ENCODE measurements at regions not wholly inside any gene's neighbourhood (a gene's known extent, or its start where the extent isn't known, plus 50 kb on each side); places are given as distances from the start of the nearest gene placed in this dataset.
"Not testable (repeated sequence)": the region's sequence is repeated elsewhere in the genome, so short reads cannot be mapped to it uniquely, and the experiment has no call there.

- DNase-seq (no peak), ATAC-seq (no peak)
- Mint-ChIP-seq H3K27ac (no peak overlapping the region), H3K9me3 (ENCODE audit: low read depth) (peaks cover 6% of the 10 kb centered on the region), H3K27me3 (no peaks in the 10 kb centered on the region), H3K4me3 (no peak overlapping the region), H3K36me3 (ENCODE audit: low read depth) (no peaks in the 10 kb centered on the region), H3K4me1 (no peaks in the 10 kb centered on the region)
- ChIA-PET POLR2A (no interaction called here), CTCF (interaction anchor here (0.7 kb wide), 1 partner anchor 443 kb away, joined by 3 read pairs; no protein-coding TSS in a partner anchor)
- intact Hi-C loops (cut with DNase I, micrococcal nuclease), result no loop called here
These were observed 505.4 kb upstream of the PITX2 start for GRCh38 chr4:111128327-111128726.

GRCh38 chr4:111136438-111136837 lies 513.6 kb upstream of the PITX2 start:
- peaks cover 4% of the 10 kb centered on the region for H3K9me3 Mint-ChIP-seq (ENCODE audit: low read depth)
- H3K36me3 Mint-ChIP-seq (ENCODE audit: low read depth), result no peaks in the 10 kb centered on the region
- CTCF ChIA-PET, result no interaction called here
- POLR2A ChIA-PET, result no interaction called here
- H3K4me3 Mint-ChIP-seq, result no peak overlapping the region
- no peaks in the 10 kb centered on the region for H3K27me3 Mint-ChIP-seq
- no peak overlapping the region for H3K27ac Mint-ChIP-seq
- H3K4me1 Mint-ChIP-seq, result no peaks in the 10 kb centered on the region
- intact Hi-C loops (cut with DNase I, micrococcal nuclease), result no loop called here
- ATAC-seq (no peak), DNase-seq (no peak)

- H3K9me3 Mint-ChIP-seq (ENCODE audit: low read depth), result peaks cover 4% of the 10 kb centered on the region
- H3K27me3 Mint-ChIP-seq, result no peaks in the 10 kb centered on the region
- H3K27ac Mint-ChIP-seq, result no peak overlapping the region
- H3K4me1 Mint-ChIP-seq, result no peaks in the 10 kb centered on the region
- no peaks in the 10 kb centered on the region for H3K36me3 Mint-ChIP-seq (ENCODE audit: low read depth)
- intact Hi-C loops (cut with DNase I, micrococcal nuclease), result no loop called here
- no peak overlapping the region for H3K4me3 Mint-ChIP-seq
- POLR2A ChIA-PET, result no interaction called here
- no peak for ATAC-seq
- CTCF ChIA-PET, result no interaction called here
- DNase-seq, result no peak
These were observed 514.1 kb upstream of the PITX2 start for GRCh38 chr4:111136967-111137366.

GRCh38 chr4:111143510-111143909 lies 520.6 kb upstream of the PITX2 start:
- DNase-seq (no peak), ATAC-seq (no peak)
- Mint-ChIP-seq H3K4me1 (no peaks in the 10 kb centered on the region), H3K4me3 (no peak overlapping the region), H3K27me3 (no peaks in the 10 kb centered on the region), H3K36me3 (ENCODE audit: low read depth) (no peaks in the 10 kb centered on the region), H3K27ac (no peak overlapping the region), H3K9me3 (ENCODE audit: low read depth) (peaks cover 5% of the 10 kb centered on the region)
- intact Hi-C loops (cut with DNase I, micrococcal nuclease), result no loop called here
- CTCF ChIA-PET, result no interaction called here
- POLR2A ChIA-PET, result no interaction called here

- no peak for ATAC-seq
- Mint-ChIP-seq H3K4me1 (no peaks in the 10 kb centered on the region), H3K4me3 (no peak overlapping the region), H3K9me3 (ENCODE audit: low read depth) (peaks cover 11% of the 10 kb centered on the region), H3K36me3 (ENCODE audit: low read depth) (no peaks in the 10 kb centered on the region), H3K27me3 (no peaks in the 10 kb centered on the region), H3K27ac (no peak overlapping the region)
- CTCF ChIA-PET, result no interaction called here
- no peak for DNase-seq
- POLR2A ChIA-PET, result no interaction called here
- intact Hi-C loops (cut with DNase I, micrococcal nuclease), result no loop called here
These were observed 532.1 kb upstream of the PITX2 start for GRCh38 chr4:111154934-111155333.

GRCh38 chr4:111164556-111164955 lies 541.7 kb upstream of the PITX2 start:
- H3K27ac Mint-ChIP-seq; POLR2A ChIA-PET; ATAC-seq; H3K4me1 Mint-ChIP-seq; H3K27me3 Mint-ChIP-seq; H3K36me3 Mint-ChIP-seq (ENCODE audit: low read depth); H3K4me3 Mint-ChIP-seq; intact Hi-C loops (cut with DNase I, micrococcal nuclease): not testable (repeated sequence)
- peaks cover 18% of the 10 kb centered on the region for H3K9me3 Mint-ChIP-seq (ENCODE audit: low read depth)
- peak; percentile 20 for DNase-seq
- CTCF ChIA-PET, result interaction anchor here (0.6 kb wide), 1 partner anchor 650 kb away, joined by 3 read pairs; no protein-coding TSS in a partner anchor

GRCh38 chr4:111174331-111174730 lies 551.5 kb upstream of the PITX2 start:
- H3K9me3 Mint-ChIP-seq (ENCODE audit: low read depth), result no peaks in the 10 kb centered on the region
- ChIA-PET CTCF (interaction anchor here (0.7 kb wide), 1 partner anchor 125 kb away, joined by 3 read pairs; no protein-coding TSS in a partner anchor), POLR2A (no interaction called here)
- DNase-seq, result no peak
- no peak for ATAC-seq
- H3K27me3 Mint-ChIP-seq, result no peaks in the 10 kb centered on the region
- H3K36me3 Mint-ChIP-seq (ENCODE audit: low read depth), result no peaks in the 10 kb centered on the region
- intact Hi-C loops (cut with DNase I, micrococcal nuclease), result no loop called here
- H3K4me1 Mint-ChIP-seq, result no peaks in the 10 kb centered on the region
- no peak overlapping the region for H3K27ac Mint-ChIP-seq
- H3K4me3 Mint-ChIP-seq, result no peak overlapping the region

- ATAC-seq (no peak), DNase-seq (no peak)
- intact Hi-C loops (cut with DNase I, micrococcal nuclease), result no loop called here
- H3K4me1 Mint-ChIP-seq, result no peaks in the 10 kb centered on the region
- CTCF ChIA-PET, result no interaction called here
- peaks cover 2% of the 10 kb centered on the region for H3K9me3 Mint-ChIP-seq (ENCODE audit: low read depth)
- no peak overlapping the region for H3K4me3 Mint-ChIP-seq
- no peaks in the 10 kb centered on the region for H3K27me3 Mint-ChIP-seq
- no peaks in the 10 kb centered on the region for H3K36me3 Mint-ChIP-seq (ENCODE audit: low read depth)
- H3K27ac Mint-ChIP-seq, result no peak overlapping the region
- POLR2A ChIA-PET, result no interaction called here
These were observed 555.4 kb upstream of the PITX2 start for GRCh38 chr4:111178231-111178630.

- H3K4me1 Mint-ChIP-seq, result no peaks in the 10 kb centered on the region
- no peak for ATAC-seq
- intact Hi-C loops (cut with DNase I, micrococcal nuclease), result no loop called here
- H3K9me3 Mint-ChIP-seq (ENCODE audit: low read depth), result no peaks in the 10 kb centered on the region
- CTCF ChIA-PET, result no interaction called here
- no peaks in the 10 kb centered on the region for H3K36me3 Mint-ChIP-seq (ENCODE audit: low read depth)
- no peak overlapping the region for H3K4me3 Mint-ChIP-seq
- POLR2A ChIA-PET, result no interaction called here
- no peaks in the 10 kb centered on the region for H3K27me3 Mint-ChIP-seq
- no peak overlapping the region for H3K27ac Mint-ChIP-seq
- DNase-seq, result no peak
These were observed 564.2 kb upstream of the PITX2 start for GRCh38 chr4:111187108-111187507.

- ChIA-PET POLR2A (no interaction called here), CTCF (no interaction called here)
- Mint-ChIP-seq H3K36me3 (ENCODE audit: low read depth) (no peaks in the 10 kb centered on the region), H3K4me3 (no peak overlapping the region), H3K4me1 (no peaks in the 10 kb centered on the region), H3K27ac (no peak overlapping the region), H3K9me3 (ENCODE audit: low read depth) (peaks cover 5% of the 10 kb centered on the region), H3K27me3 (no peaks in the 10 kb centered on the region)
- intact Hi-C loops (cut with DNase I, micrococcal nuclease), result no loop called here
- DNase-seq (no peak), ATAC-seq (no peak)
These were observed 575.6 kb upstream of the PITX2 start for GRCh38 chr4:111198446-111198845.

GRCh38 chr4:111204797-111205196 lies 581.9 kb upstream of the PITX2 start:
- intact Hi-C loops (cut with DNase I, micrococcal nuclease), result no loop called here
- POLR2A ChIA-PET, result no interaction called here
- H3K36me3 Mint-ChIP-seq (ENCODE audit: low read depth), result no peaks in the 10 kb centered on the region
- no peaks in the 10 kb centered on the region for H3K4me1 Mint-ChIP-seq
- no peak for ATAC-seq
- no peaks in the 10 kb centered on the region for H3K9me3 Mint-ChIP-seq (ENCODE audit: low read depth)
- no peaks in the 10 kb centered on the region for H3K27me3 Mint-ChIP-seq
- H3K27ac Mint-ChIP-seq, result no peak overlapping the region
- CTCF ChIA-PET, result no interaction called here
- DNase-seq, result no peak
- no peak overlapping the region for H3K4me3 Mint-ChIP-seq

GRCh38 chr4:111208970-111209369 lies 586.1 kb upstream of the PITX2 start:
- intact Hi-C loops (cut with DNase I, micrococcal nuclease), result no loop called here
- Mint-ChIP-seq H3K36me3 (ENCODE audit: low read depth) (no peaks in the 10 kb centered on the region), H3K4me3 (no peak overlapping the region), H3K27me3 (no peaks in the 10 kb centered on the region), H3K4me1 (no peaks in the 10 kb centered on the region), H3K27ac (no peak overlapping the region), H3K9me3 (ENCODE audit: low read depth) (peaks cover 2% of the 10 kb centered on the region)
- CTCF ChIA-PET, result no interaction called here
- no peak for DNase-seq
- POLR2A ChIA-PET, result no interaction called here
- ATAC-seq, result no peak

GRCh38 chr4:111209706-111210105 lies 586.8 kb upstream of the PITX2 start:
- Mint-ChIP-seq H3K36me3 (ENCODE audit: low read depth) (no peaks in the 10 kb centered on the region), H3K27ac (no peak overlapping the region), H3K4me1 (no peaks in the 10 kb centered on the region), H3K9me3 (ENCODE audit: low read depth) (peaks cover 2% of the 10 kb centered on the region), H3K4me3 (no peak overlapping the region), H3K27me3 (no peaks in the 10 kb centered on the region)
- DNase-seq (no peak), ATAC-seq (no peak)
- ChIA-PET POLR2A (no interaction called here), CTCF (no interaction called here)
- intact Hi-C loops (cut with DNase I, micrococcal nuclease), result no loop called here
